ENCODE measurements at regions not wholly inside any gene's neighbourhood (a gene's known extent, or its start where the extent isn't known, plus 50 kb on each side); places are given as distances from the start of the nearest gene placed in this dataset.

GRCh38 chr2:200056105-200056504 is 100.7 kb downstream of the MAIP1 start:
- TF ChIP-seq, protein P1, sequence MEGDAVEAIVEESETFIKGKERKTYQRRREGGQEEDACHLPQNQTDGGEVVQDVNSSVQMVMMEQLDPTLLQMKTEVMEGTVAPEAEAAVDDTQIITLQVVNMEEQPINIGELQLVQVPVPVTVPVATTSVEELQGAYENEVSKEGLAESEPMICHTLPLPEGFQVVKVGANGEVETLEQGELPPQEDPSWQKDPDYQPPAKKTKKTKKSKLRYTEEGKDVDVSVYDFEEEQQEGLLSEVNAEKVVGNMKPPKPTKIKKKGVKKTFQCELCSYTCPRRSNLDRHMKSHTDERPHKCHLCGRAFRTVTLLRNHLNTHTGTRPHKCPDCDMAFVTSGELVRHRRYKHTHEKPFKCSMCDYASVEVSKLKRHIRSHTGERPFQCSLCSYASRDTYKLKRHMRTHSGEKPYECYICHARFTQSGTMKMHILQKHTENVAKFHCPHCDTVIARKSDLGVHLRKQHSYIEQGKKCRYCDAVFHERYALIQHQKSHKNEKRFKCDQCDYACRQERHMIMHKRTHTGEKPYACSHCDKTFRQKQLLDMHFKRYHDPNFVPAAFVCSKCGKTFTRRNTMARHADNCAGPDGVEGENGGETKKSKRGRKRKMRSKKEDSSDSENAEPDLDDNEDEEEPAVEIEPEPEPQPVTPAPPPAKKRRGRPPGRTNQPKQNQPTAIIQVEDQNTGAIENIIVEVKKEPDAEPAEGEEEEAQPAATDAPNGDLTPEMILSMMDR (IDR thresholded peaks at IDR 0.05 in 4 of 5, conservative IDR thresholded peaks at IDR 0.05 in 1 of 5), result no peak
- no peak for TF ChIP-seq POLR2A (IDR thresholded peaks at IDR 0.05)
